H1 (cell line): ENCODE measurements at regions not wholly inside any gene's neighbourhood (a gene's known extent, or its start where the extent isn't known, plus 50 kb on each side); places are given as distances from the start of the nearest gene placed in this dataset.

Experiments used
- CBX5 ChIP-seq: fragments of 300-800, 300-1000 bp; sonication (generic); IDR thresholded peaks from 2 replicates; pipeline ENCODE4 v1.7.1; 2016; ENCODE audit warnings: antibody characterized with exemption, low read length, low read depth
- GTF2F1 ChIP-seq: IDR thresholded peaks from 2 replicates; pipeline ENCODE4 v1.6.1; 2012; ENCODE audit warnings: low read depth, low read length, improper control_type of control experiment, borderline replicate concordance
- SAP30 ChIP-seq: fragments of 300-600 bp; sonication (generic); IDR thresholded peaks from 2 replicates; pipeline ENCODE4 v1.7.1; 2012; ENCODE audit warnings: low read length, moderate library complexity, mild to moderate bottlenecking, inconsistent platforms; ENCODE audit not compliant: insufficient read depth, insufficient replicate concordance
- SP4 ChIP-seq: IDR thresholded peaks from 2 replicates; pipeline ENCODE4 v1.6.1; 2012; ENCODE audit warnings: low read length, inconsistent platforms
- TF ChIP-seq, protein P1 (sequence below): fragments of 300-600 bp; sonication (generic); IDR thresholded peaks from 2 replicates; pipeline ENCODE4 v1.7.1; 2012; ENCODE audit warnings: low read length, moderate library complexity, mild to moderate bottlenecking, inconsistent platforms; ENCODE audit not compliant: insufficient replicate concordance

DNA sequence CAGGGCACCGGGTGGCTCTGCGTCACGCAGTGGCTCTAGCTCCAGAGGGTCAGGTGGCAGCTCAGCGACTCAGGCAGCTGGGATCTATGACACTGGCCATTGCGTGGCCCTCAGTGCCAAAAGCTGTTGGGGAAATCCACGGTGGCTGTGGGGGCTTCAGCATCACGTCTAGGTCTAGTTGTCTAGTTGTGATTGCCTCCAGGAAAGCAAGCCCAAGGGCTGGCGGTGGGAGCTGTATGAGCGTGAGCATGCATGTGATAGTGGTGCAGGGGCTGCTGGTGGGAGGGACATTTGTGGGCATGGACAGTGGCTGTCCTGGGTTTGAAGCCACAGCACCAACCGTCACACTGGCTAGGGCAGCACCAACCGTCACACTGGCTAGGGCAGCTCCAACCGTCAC lies 191.4 kb downstream of the THBS2 start (continued):
- TF ChIP-seq SAP30 (no peak), CBX5 (no peak), GTF2F1 (no peak), SP4 (no peak)
- TF ChIP-seq, protein P1, sequence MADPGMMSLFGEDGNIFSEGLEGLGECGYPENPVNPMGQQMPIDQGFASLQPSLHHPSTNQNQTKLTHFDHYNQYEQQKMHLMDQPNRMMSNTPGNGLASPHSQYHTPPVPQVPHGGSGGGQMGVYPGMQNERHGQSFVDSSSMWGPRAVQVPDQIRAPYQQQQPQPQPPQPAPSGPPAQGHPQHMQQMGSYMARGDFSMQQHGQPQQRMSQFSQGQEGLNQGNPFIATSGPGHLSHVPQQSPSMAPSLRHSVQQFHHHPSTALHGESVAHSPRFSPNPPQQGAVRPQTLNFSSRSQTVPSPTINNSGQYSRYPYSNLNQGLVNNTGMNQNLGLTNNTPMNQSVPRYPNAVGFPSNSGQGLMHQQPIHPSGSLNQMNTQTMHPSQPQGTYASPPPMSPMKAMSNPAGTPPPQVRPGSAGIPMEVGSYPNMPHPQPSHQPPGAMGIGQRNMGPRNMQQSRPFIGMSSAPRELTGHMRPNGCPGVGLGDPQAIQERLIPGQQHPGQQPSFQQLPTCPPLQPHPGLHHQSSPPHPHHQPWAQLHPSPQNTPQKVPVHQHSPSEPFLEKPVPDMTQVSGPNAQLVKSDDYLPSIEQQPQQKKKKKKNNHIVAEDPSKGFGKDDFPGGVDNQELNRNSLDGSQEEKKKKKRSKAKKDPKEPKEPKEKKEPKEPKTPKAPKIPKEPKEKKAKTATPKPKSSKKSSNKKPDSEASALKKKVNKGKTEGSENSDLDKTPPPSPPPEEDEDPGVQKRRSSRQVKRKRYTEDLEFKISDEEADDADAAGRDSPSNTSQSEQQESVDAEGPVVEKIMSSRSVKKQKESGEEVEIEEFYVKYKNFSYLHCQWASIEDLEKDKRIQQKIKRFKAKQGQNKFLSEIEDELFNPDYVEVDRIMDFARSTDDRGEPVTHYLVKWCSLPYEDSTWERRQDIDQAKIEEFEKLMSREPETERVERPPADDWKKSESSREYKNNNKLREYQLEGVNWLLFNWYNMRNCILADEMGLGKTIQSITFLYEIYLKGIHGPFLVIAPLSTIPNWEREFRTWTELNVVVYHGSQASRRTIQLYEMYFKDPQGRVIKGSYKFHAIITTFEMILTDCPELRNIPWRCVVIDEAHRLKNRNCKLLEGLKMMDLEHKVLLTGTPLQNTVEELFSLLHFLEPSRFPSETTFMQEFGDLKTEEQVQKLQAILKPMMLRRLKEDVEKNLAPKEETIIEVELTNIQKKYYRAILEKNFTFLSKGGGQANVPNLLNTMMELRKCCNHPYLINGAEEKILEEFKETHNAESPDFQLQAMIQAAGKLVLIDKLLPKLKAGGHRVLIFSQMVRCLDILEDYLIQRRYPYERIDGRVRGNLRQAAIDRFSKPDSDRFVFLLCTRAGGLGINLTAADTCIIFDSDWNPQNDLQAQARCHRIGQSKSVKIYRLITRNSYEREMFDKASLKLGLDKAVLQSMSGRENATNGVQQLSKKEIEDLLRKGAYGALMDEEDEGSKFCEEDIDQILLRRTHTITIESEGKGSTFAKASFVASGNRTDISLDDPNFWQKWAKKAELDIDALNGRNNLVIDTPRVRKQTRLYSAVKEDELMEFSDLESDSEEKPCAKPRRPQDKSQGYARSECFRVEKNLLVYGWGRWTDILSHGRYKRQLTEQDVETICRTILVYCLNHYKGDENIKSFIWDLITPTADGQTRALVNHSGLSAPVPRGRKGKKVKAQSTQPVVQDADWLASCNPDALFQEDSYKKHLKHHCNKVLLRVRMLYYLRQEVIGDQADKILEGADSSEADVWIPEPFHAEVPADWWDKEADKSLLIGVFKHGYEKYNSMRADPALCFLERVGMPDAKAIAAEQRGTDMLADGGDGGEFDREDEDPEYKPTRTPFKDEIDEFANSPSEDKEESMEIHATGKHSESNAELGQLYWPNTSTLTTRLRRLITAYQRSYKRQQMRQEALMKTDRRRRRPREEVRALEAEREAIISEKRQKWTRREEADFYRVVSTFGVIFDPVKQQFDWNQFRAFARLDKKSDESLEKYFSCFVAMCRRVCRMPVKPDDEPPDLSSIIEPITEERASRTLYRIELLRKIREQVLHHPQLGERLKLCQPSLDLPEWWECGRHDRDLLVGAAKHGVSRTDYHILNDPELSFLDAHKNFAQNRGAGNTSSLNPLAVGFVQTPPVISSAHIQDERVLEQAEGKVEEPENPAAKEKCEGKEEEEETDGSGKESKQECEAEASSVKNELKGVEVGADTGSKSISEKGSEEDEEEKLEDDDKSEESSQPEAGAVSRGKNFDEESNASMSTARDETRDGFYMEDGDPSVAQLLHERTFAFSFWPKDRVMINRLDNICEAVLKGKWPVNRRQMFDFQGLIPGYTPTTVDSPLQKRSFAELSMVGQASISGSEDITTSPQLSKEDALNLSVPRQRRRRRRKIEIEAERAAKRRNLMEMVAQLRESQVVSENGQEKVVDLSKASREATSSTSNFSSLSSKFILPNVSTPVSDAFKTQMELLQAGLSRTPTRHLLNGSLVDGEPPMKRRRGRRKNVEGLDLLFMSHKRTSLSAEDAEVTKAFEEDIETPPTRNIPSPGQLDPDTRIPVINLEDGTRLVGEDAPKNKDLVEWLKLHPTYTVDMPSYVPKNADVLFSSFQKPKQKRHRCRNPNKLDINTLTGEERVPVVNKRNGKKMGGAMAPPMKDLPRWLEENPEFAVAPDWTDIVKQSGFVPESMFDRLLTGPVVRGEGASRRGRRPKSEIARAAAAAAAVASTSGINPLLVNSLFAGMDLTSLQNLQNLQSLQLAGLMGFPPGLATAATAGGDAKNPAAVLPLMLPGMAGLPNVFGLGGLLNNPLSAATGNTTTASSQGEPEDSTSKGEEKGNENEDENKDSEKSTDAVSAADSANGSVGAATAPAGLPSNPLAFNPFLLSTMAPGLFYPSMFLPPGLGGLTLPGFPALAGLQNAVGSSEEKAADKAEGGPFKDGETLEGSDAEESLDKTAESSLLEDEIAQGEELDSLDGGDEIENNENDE, result no peak
